HEK293 (cell line): ENCODE measurements at regions not wholly inside any gene's neighbourhood (a gene's known extent, or its start where the extent isn't known, plus 50 kb on each side); places are given as distances from the start of the nearest gene placed in this dataset.

Source experiments
- TF ChIP-seq, protein P1 (sequence below): fragments of 450-650 bp; formaldehyde crosslinking; IDR thresholded peaks from 2 replicates; pipeline ENCODE4 v1.5.1; 2016; ENCODE audit warnings: missing biosample characterization, missing genetic modification characterization
- TF ChIP-seq, protein P2 (sequence below): fragments of 450-650 bp; formaldehyde crosslinking; IDR thresholded peaks from 2 replicates; pipeline ENCODE4 v1.5.1; 2016; ENCODE audit warnings: missing biosample characterization, missing genetic modification characterization

DNA sequence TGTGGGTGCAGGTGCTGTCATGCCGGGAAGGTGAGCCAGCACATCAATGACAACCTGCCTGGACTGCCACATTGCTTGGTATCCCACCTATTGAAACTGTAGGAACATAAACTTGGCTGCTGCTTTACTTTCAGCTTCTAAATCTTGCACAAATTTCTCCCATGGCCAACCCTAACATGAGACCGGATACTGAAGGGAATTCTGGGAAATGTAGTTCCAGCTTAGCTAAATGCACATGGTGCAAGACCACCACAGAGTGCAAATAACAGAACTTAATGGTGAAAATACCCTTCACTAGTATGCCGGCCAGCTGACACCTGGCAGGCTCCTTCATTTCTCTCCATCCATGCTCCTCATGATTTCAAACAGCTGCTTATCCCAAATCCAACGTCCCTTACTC lies 247.4 kb downstream of the ARRDC4 start:
- TF ChIP-seq, protein P1, sequence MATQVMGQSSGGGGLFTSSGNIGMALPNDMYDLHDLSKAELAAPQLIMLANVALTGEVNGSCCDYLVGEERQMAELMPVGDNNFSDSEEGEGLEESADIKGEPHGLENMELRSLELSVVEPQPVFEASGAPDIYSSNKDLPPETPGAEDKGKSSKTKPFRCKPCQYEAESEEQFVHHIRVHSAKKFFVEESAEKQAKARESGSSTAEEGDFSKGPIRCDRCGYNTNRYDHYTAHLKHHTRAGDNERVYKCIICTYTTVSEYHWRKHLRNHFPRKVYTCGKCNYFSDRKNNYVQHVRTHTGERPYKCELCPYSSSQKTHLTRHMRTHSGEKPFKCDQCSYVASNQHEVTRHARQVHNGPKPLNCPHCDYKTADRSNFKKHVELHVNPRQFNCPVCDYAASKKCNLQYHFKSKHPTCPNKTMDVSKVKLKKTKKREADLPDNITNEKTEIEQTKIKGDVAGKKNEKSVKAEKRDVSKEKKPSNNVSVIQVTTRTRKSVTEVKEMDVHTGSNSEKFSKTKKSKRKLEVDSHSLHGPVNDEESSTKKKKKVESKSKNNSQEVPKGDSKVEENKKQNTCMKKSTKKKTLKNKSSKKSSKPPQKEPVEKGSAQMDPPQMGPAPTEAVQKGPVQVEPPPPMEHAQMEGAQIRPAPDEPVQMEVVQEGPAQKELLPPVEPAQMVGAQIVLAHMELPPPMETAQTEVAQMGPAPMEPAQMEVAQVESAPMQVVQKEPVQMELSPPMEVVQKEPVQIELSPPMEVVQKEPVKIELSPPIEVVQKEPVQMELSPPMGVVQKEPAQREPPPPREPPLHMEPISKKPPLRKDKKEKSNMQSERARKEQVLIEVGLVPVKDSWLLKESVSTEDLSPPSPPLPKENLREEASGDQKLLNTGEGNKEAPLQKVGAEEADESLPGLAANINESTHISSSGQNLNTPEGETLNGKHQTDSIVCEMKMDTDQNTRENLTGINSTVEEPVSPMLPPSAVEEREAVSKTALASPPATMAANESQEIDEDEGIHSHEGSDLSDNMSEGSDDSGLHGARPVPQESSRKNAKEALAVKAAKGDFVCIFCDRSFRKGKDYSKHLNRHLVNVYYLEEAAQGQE, result no peak
- TF ChIP-seq, protein P2, sequence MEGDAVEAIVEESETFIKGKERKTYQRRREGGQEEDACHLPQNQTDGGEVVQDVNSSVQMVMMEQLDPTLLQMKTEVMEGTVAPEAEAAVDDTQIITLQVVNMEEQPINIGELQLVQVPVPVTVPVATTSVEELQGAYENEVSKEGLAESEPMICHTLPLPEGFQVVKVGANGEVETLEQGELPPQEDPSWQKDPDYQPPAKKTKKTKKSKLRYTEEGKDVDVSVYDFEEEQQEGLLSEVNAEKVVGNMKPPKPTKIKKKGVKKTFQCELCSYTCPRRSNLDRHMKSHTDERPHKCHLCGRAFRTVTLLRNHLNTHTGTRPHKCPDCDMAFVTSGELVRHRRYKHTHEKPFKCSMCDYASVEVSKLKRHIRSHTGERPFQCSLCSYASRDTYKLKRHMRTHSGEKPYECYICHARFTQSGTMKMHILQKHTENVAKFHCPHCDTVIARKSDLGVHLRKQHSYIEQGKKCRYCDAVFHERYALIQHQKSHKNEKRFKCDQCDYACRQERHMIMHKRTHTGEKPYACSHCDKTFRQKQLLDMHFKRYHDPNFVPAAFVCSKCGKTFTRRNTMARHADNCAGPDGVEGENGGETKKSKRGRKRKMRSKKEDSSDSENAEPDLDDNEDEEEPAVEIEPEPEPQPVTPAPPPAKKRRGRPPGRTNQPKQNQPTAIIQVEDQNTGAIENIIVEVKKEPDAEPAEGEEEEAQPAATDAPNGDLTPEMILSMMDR, result no peak
